GM19397 (cell line): ENCODE measurements at regions not wholly inside any gene's neighbourhood (a gene's known extent, or its start where the extent isn't known, plus 50 kb on each side); places are given as distances from the start of the nearest gene placed in this dataset.

ENCODE experiments used
- ATAC-seq: cut with Tn5 transposase; IDR thresholded peaks from one replicate; pipeline ENCODE4 v1.9.1; 2021; ENCODE audit warnings: mild to moderate bottlenecking, moderate library complexity; ENCODE audit not compliant: unreplicated experiment

GRCh38 chr5:158559643-158560042, 540.1 kb downstream of the EBF1 start:
- ATAC-seq = peak; percentile 33

GRCh38 chr5:158559066-158559465, 540.6 kb downstream of the EBF1 start:
- ATAC-seq = no peak

GRCh38 chr5:158553962-158554336, 545.8 kb downstream of the EBF1 start:
- ATAC-seq = no peak

- no peak for ATAC-seq
These were observed 546.3 kb downstream of the EBF1 start for GRCh38 chr5:158553195-158553961.

- no peak for ATAC-seq
These were observed 547.5 kb downstream of the EBF1 start for GRCh38 chr5:158552241-158552640.

- no peak for ATAC-seq
These were observed 550.4 kb downstream of the EBF1 start for GRCh38 chr5:158549311-158549710.

GRCh38 chr5:158546748-158547147, 553.0 kb downstream of the EBF1 start:
- ATAC-seq = no peak

- ATAC-seq = no peak
These were observed 553.7 kb downstream of the EBF1 start for GRCh38 chr5:158545949-158546530.

- no peak for ATAC-seq
These were observed 555.1 kb downstream of the EBF1 start for GRCh38 chr5:158544388-158545339.

GRCh38 chr5:158543539-158544387, 556.0 kb downstream of the EBF1 start:
- ATAC-seq = no peak

GRCh38 chr5:158541536-158542297, 558.0 kb downstream of the EBF1 start:
- ATAC-seq = no peak

GRCh38 chr5:158538506-158539074, 561.1 kb downstream of the EBF1 start:
- ATAC-seq = no peak

- no peak for ATAC-seq
These were observed 562.4 kb downstream of the EBF1 start for GRCh38 chr5:158537366-158537765.

- no peak for ATAC-seq
These were observed 565.5 kb downstream of the EBF1 start for GRCh38 chr5:158534203-158534602.

GRCh38 chr5:158532739-158533138, 567.0 kb downstream of the EBF1 start:
- no peak for ATAC-seq

GRCh38 chr5:158531860-158532259, 567.9 kb downstream of the EBF1 start:
- no peak for ATAC-seq

GRCh38 chr5:158530115-158530514, 569.6 kb downstream of the EBF1 start:
- ATAC-seq = no peak

GRCh38 chr5:158529454-158529853, 570.3 kb downstream of the EBF1 start:
- no peak for ATAC-seq

- ATAC-seq = no peak
These were observed 574.1 kb downstream of the EBF1 start for GRCh38 chr5:158525663-158526062.

GRCh38 chr5:158524070-158524469, 575.6 kb downstream of the EBF1 start:
- ATAC-seq = no peak
